Vagina (tissue), 2 donors: ENCODE measurements at regions not wholly inside any gene's neighbourhood (a gene's known extent, or its start where the extent isn't known, plus 50 kb on each side); places are given as distances from the start of the nearest gene placed in this dataset.

Source experiments
- CTCF ChIP-seq, 3 experiments: fragments of 450-650 bp in 2 of 3; fragments of 200-600 bp in 1 of 3; sonication (generic) in 1 of 3; IDR thresholded peaks; one replicate each; pipeline ENCODE4 v1.5.1; 2017 to 2019; ENCODE audit warnings: antibody characterized with exemption in 3 of 3, mild to moderate bottlenecking in 2 of 3, moderate library complexity in 2 of 3
- POLR2A ChIP-seq, 2 donors: fragments of 450-650 bp; IDR thresholded peaks; one replicate each; pipeline ENCODE4 v1.6.1; 2017; ENCODE audit warnings: antibody characterized with exemption in 2 of 2, mild to moderate bottlenecking in 2 of 2, moderate library complexity in 2 of 2
- POLR2AphosphoS5 ChIP-seq, 2 donors: sonication (generic); formaldehyde crosslinking; IDR thresholded peaks; one replicate each; pipeline ENCODE4 v1.9.0; 2017; ENCODE audit warnings: antibody characterized with exemption in 2 of 2, mild to moderate bottlenecking in 2 of 2, low read depth in 1 of 2; ENCODE audit not compliant: insufficient read depth in 1 of 2

- TF ChIP-seq CTCF (IDR thresholded peaks at IDR 0.05) (no peak), POLR2AphosphoS5 (IDR thresholded peaks at IDR 0.05; ENCODE audit: insufficient read depth in 1 of 2, low read depth in 1 of 2) (no peak), POLR2A (IDR thresholded peaks at IDR 0.05) (no peak)
These were observed 144.6 kb upstream of the KCNIP4 start for GRCh38 chr4:22093126-22093525.
